ENCODE measurements at regions not wholly inside any gene's neighbourhood (a gene's known extent, or its start where the extent isn't known, plus 50 kb on each side); places are given as distances from the start of the nearest gene placed in this dataset.

DNA sequence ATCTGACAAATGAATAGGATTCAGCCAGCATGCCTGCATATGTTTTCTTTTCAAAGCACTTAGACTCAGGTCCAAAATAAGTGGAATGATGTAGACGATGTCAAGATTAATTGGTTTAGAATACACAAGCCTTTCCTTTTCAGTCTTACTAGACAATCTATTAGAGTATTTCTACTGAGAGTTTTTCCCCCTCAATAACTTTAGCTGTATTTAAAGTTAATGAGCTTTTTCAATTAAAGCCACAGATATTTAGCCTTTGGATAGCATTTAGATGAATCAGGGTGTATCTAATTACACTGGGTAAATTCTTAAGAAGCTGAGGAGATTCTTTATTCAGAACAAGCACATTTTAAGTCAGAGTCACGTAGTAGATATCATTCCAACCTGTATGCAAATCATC, 198.7 kb upstream of the MPDZ start:
- no peak for TF ChIP-seq CTCF (IDR thresholded peaks at IDR 0.05)
- TF ChIP-seq POLR2A (IDR thresholded peaks at IDR 0.05): no peak
- TF ChIP-seq POLR2AphosphoS5 (IDR thresholded peaks at IDR 0.05): no peak
- no peak for TF ChIP-seq EP300 (IDR thresholded peaks at IDR 0.05)
